Ovary (tissue), 7 donors: ENCODE measurements at regions not wholly inside any gene's neighbourhood (a gene's known extent, or its start where the extent isn't known, plus 50 kb on each side); places are given as distances from the start of the nearest gene placed in this dataset.

Experiments
- DNase-seq, 5 donors: peaks; one replicate each; pipeline ENCODE4 v3.0.0-alpha.2; 2019 to 2020
- H3K27ac ChIP-seq, 2 donors: fragments of 200-600 bp; one replicate each; pipeline versions ENCODE4 v1.5.1 to v1.8.0; 2019 to 2022
- H3K27me3 ChIP-seq: fragments of 200-600 bp; one replicate; pipeline ENCODE4 v1.8.0; 2022
- H3K36me3 ChIP-seq: fragments of 200-600 bp; sonication (generic); one replicate; pipeline ENCODE4 v1.5.1; 2019
- H3K4me1 ChIP-seq: one replicate; pipeline ENCODE4 v1.8.1; 2013; ENCODE audit warnings: mild to moderate bottlenecking, moderate library complexity; ENCODE audit not compliant: insufficient read depth
- H3K4me3 ChIP-seq: fragments of 200-600 bp; sonication (generic); one replicate; pipeline ENCODE4 v1.5.1; 2017
- H3K9me3 ChIP-seq, 2 donors: fragments of 200-600 bp in 1 of 2; sonication (generic) in 1 of 2; one replicate each; pipeline versions ENCODE4 v1.5.1 to v1.8.1; 2013 to 2019; ENCODE audit warnings: mild to moderate bottlenecking in 1 of 2, moderate library complexity in 1 of 2
- CTCF ChIP-seq, 3 donors: fragments of 450-650 bp in 2 of 3; fragments of 200-600 bp in 1 of 3; IDR thresholded peaks; one replicate each; pipeline versions ENCODE4 v1.5.1 to v1.8.0; 2016 to 2022; ENCODE audit warnings: antibody characterized with exemption in 3 of 3, mild to moderate bottlenecking in 1 of 3
- EP300 ChIP-seq: sonication (generic); formaldehyde crosslinking; IDR thresholded peaks from one replicate; pipeline ENCODE4 v1.6.1; 2017; ENCODE audit warnings: antibody characterized with exemption
- POLR2A ChIP-seq: fragments of 450-650 bp; IDR thresholded peaks from one replicate; pipeline ENCODE4 v1.6.1; 2017; ENCODE audit warnings: antibody characterized with exemption, mild to moderate bottlenecking, moderate library complexity
- WGBS, 3 donors: extraction: QIAGEN DNeasy Blood & Tissue Kit in 1 of 3; methylation state at CpG; one replicate each; pipeline versions ENCODE4 v1.1.5 to v1.1.7; 2013 to 2017; 5-methylcytosine and 5-hydroxymethylcytosine counted together
- intact Hi-C, 4 donors: fragments of 100-400 bp; cut with DNase I; formaldehyde crosslinking; loops; one replicate each; pipeline versions ENCODE4 v1.11.0 to v1.15.1; 2022 to 2023
- donor health status: DM: no; HTN: no; CAD: no; lungs with moderate emphysema.
- donor health status: DM: no; HTN: no; CAD: no.
- donor health status: Bipolar disorder and iron deficiency.
- donor health status: DM: no; HTN: no; CAD: no.
- donor health status: DM: yes; HTN: yes; CAD: no.

DNA sequence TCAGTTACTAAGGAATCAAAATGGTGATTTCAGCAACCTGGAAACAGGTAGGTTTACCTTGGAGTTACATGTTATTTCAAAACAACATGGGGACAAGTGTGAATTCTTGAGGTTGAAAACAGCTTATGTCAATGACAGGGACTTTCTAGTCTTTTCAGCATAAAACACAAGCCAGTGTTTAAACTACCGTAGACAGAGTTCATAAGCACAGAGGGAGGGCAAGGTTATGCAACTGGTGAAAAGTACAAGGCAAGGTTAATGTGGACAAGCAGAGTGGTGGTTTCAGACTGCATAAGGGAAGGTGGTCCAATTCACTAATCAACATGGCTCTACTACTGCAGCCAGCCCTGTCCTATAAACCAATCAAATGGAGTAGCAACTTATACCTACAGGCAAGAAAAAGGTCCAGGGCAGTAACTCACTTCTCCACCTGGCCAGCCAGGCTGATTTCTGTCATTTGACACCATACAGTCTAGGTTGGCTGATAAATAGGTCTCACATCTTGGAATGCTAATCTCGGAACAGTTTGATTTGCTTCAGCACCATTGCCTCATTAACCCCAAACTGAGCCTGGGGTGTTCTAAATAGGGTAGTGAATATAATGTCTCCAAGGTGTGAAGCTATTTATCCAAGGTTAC is 250.3 kb upstream of the PROX1 start:
- H3K27me3 ChIP-seq: no peaks in the 10 kb centered on the region
- no peaks in the 10 kb centered on the region for H3K9me3 ChIP-seq
- TF ChIP-seq EP300: no peak
- no peak for TF ChIP-seq CTCF (IDR thresholded peaks at IDR 0.05)
- no peak for TF ChIP-seq POLR2A
- no peak overlapping the region for H3K4me3 ChIP-seq
- WGBS, 3 donors: 45 to 63% (median 52%) methylated on average over 2 of the region's 2 CpGs
- DNase-seq: no peak
- no peaks in the 10 kb centered on the region for H3K36me3 ChIP-seq
- no peaks in the 10 kb centered on the region for H3K4me1 ChIP-seq
- H3K27ac ChIP-seq: no peak overlapping the region
- intact Hi-C loops: no loop called here

- WGBS, 3 donors: 65 to 84% (median 77%) methylated on average over 2 of the region's 2 CpGs
Measured at GRCh38 chr1:213738658-213739057, 249.1 kb upstream of the PROX1 start.

DNA sequence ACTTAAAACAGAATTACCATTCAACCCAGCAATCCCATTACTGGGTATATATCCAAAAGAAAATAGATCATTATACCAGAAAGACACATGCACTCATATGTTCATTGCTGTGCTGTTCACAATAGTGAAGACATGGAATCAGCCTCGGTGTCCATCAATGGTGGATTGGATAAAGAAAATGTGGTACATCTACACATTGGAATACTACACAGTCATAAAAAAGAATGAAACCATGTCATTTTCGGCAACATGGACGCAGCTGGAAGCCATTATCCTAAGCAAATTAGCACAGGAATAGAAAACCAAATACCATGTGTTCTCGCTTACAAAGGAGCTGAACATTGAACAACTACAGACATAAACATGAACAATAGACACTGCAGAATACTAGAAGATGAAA is 244.8 kb upstream of the PROX1 start:
- 68 to 71% (median 70%) methylated on average over 4 of the region's 4 CpGs for WGBS, 3 donors
- Histone ChIP-seq H3K9me3 (peaks cover 0 to 3% of the 10 kb centered on the region in 2 donors), H3K27ac (no peak overlapping the region), H3K36me3 (no peaks in the 10 kb centered on the region), H3K27me3 (no peaks in the 10 kb centered on the region), H3K4me1 (no peaks in the 10 kb centered on the region), H3K4me3 (no peak overlapping the region)
- no peak for DNase-seq
- intact Hi-C loops: no loop called here
- no peak for TF ChIP-seq CTCF (IDR thresholded peaks at IDR 0.05)
- TF ChIP-seq EP300: no peak
- no peak for TF ChIP-seq POLR2A

More at GRCh38 chr1:213738658-213739057, 249.1 kb upstream of the PROX1 start:
- no peak for DNase-seq
- H3K4me1 ChIP-seq: no peaks in the 10 kb centered on the region
- TF ChIP-seq EP300: no peak
- no peak for TF ChIP-seq POLR2A
- H3K9me3 ChIP-seq: peaks cover 0 to 2% of the 10 kb centered on the region in 2 donors
- intact Hi-C loops: no loop called here
- H3K4me3 ChIP-seq: no peak overlapping the region
- H3K27me3 ChIP-seq: no peaks in the 10 kb centered on the region
- H3K27ac ChIP-seq: no peak overlapping the region
- H3K36me3 ChIP-seq: no peaks in the 10 kb centered on the region

DNA sequence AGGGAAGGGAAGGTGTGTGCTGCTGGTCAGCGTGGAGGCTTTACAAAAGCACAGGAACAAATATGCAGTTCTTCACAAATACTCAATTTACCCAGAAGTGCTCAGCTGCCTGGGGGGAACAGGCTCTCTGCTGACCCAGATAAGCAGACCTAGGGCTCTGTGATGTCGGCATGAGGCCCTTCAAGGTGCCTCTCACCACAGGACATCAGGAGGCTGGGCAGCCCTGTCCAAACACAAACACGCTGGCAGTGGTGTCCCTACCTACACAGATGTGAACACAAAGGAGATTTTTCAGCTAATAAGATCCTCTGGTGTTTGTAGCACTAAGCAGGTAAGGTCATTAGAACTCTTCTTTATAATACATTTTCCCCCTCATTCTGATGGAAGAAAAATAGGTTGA is 243.0 kb upstream of the PROX1 start:
- intact Hi-C loops: no loop called here
- H3K27ac ChIP-seq: no peak overlapping the region
- peaks cover 0 to 3% of the 10 kb centered on the region in 2 donors for H3K9me3 ChIP-seq
- DNase-seq: no peak
- no peaks in the 10 kb centered on the region for H3K4me1 ChIP-seq
- no peaks in the 10 kb centered on the region for H3K36me3 ChIP-seq
- 39 to 50% (median 41%) methylated on average over 3 of the region's 3 CpGs for WGBS, 3 donors
- H3K4me3 ChIP-seq: no peak overlapping the region
- no peak for TF ChIP-seq EP300
- no peak for TF ChIP-seq CTCF (IDR thresholded peaks at IDR 0.05)
- TF ChIP-seq POLR2A: no peak
- no peaks in the 10 kb centered on the region for H3K27me3 ChIP-seq

- WGBS, 3 donors: 81 to 84% (median 83%) methylated on average over 8 of the region's 8 CpGs
- H3K36me3 ChIP-seq: no peaks in the 10 kb centered on the region
Measured at GRCh38 chr1:213745451-213745850, 242.3 kb upstream of the PROX1 start.

More at GRCh38 chr1:213745451-213745850, 242.3 kb upstream of the PROX1 start:
- Histone ChIP-seq H3K4me1 (no peaks in the 10 kb centered on the region), H3K27me3 (no peaks in the 10 kb centered on the region), H3K27ac (no peak overlapping the region), H3K9me3 (peaks cover 0 to 3% of the 10 kb centered on the region in 2 donors), H3K4me3 (no peak overlapping the region)
- TF ChIP-seq EP300 (no peak), POLR2A (no peak), CTCF (IDR thresholded peaks at IDR 0.05) (no peak)
- DNase-seq: no peak
- intact Hi-C loops: no loop called here
